HT-29 (cell line): ENCODE measurements at regions not wholly inside any gene's neighbourhood (a gene's known extent, or its start where the extent isn't known, plus 50 kb on each side); places are given as distances from the start of the nearest gene placed in this dataset.
"Not testable (repeated sequence)": the region's sequence is repeated elsewhere in the genome, so short reads cannot be mapped to it uniquely, and the experiment has no call there.

Source experiments
- DNase-seq: peaks from one replicate; pipeline ENCODE4 v3.0.0-alpha.2; 2015; ENCODE audit warnings: low spot score

- no peak for DNase-seq
These were observed 1419.4 kb downstream of the FSCB start for GRCh38 chr14:43087666-43088065.

DNA sequence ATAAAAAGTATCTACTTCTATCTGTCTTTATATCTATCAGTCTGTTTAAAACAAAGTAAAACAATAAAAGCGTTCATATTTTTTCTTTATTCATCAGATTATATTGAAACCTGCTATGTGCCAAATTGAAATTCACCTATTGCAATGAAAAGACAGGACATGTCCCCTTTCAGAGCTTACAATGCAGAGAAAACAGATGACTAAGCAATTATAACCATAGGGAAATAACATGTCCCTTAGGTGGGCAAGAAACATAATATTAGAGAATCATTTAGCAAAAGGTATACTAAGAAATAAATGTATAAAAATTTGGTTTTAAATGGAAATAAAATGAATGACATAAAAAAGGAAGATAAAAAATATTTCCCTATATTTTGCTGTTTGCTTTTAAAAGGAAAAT is 1421.3 kb downstream of the FSCB start:
- no peak for DNase-seq

GRCh38 chr14:43067372-43067771 is 1439.7 kb downstream of the FSCB start:
- not testable (repeated sequence) for DNase-seq

- no peak for DNase-seq
These were observed 1449.4 kb downstream of the LRFN5 start for GRCh38 chr14:43056106-43056505.

DNA sequence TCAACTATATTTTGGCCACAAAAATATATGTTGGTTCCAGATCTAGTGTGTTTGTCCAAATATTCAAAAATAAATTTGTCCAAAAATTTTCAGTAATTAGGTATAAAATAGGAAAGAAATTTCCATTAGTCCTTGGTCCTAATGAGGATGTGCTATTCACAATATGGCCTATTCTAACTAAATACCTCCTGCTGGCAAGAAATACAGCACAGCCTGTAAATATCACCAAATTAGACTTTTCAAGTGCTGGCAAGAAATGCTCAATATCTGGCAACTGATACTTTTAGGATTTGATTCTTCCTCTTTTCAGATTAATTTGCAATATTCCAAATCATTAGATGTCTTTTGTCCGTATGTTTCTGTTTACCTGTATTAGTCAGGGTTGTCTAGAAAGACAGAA is 1446.2 kb downstream of the LRFN5 start:
- DNase-seq, result no peak

- DNase-seq, result no peak
These were observed 1437.2 kb downstream of the LRFN5 start for GRCh38 chr14:43043850-43044249.

DNA sequence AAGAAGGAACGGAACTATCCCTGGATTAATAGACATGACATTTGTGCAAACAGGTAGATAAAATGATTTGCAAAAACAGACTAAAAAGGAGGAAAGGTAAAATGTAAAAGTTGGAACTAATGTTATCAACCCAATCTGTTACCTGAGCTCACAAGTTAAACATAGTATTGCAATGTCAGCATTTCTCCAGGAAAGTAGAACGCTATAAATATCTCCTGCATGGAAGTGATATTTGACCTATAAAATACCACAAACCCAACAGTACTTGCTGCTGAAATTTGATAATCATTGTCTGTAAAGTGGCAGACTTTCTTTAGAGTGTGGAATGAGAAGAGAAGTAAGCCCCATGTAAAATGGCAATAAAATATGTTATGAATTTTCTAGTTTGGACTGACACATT is 1435.7 kb downstream of the LRFN5 start:
- DNase-seq, result no peak

DNA sequence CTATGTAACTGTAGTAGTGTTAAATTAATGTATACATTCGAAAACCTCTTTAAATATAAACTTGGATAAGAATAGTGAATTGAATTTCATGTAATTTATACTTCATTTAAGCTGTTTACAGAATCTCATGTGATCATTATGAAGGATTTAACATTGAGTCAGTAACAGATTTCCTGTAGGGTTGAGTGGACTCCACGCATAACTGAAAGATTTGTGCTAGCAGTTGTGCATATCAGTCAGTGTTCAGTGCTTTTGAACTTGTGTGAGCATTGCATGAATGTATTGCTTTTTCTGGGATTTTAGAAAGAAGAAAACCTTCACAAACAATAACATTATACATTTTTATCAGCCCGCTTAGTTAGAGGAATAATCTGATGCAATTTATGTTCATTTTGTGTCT is 1435.3 kb downstream of the LRFN5 start:
- DNase-seq, result no peak

DNA sequence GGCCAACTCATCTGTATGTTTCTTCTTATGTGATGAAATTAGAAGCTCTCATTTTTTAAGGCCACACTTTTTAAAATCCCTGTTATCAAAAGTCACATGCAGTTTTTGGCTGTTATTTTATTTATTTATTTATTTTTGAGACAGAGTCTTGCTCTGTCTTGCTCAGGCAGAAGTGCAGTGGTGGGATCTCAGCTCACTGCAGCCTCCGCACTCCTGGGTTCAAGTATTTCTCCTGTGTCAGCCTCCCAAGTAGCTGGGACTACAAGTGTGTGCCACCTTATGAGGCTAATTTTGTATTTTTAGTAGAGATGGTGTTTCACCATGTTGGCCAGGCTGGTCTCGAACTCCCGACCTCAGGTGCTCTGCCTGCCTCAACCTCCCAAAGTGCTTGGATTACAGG is 1434.5 kb downstream of the LRFN5 start:
- DNase-seq, result no peak

DNA sequence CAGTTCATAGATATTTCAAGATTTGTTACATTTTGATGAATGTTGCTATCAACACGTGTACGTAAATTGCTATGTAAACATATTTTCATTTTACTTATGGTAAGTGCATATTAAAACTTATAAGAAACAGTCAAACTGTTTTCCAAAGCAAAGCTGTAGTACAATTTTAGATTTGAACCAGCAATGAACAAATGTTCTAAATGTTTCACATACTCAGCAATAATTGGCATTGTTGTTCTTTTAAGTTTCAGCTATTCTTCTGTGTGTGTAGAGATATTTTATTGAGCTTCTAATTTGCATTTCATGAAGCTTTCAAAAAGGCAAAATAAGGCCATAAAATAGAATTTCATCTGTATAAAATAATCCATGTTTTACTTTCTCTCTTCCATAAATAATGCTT is 1433.2 kb downstream of the LRFN5 start:
- DNase-seq, result no peak

DNA sequence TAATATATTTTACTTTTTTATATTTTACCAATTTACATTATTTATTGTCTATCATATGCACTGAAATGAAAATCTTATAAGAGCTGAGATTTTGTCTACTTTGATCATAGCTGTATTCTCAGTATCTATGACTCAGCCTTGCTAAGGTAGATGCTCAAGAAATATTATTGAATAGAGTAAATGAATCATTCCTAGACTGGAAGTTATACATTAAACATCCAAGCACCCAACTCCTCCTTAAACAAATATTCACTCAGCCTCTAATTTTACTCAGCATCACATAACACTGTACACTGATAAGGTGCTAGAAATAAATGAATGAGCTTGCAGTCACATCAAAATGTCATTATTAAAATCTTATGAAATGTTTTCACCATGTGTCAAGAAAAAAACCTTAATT is 1424.9 kb downstream of the LRFN5 start:
- DNase-seq, result peak; percentile 34

DNA sequence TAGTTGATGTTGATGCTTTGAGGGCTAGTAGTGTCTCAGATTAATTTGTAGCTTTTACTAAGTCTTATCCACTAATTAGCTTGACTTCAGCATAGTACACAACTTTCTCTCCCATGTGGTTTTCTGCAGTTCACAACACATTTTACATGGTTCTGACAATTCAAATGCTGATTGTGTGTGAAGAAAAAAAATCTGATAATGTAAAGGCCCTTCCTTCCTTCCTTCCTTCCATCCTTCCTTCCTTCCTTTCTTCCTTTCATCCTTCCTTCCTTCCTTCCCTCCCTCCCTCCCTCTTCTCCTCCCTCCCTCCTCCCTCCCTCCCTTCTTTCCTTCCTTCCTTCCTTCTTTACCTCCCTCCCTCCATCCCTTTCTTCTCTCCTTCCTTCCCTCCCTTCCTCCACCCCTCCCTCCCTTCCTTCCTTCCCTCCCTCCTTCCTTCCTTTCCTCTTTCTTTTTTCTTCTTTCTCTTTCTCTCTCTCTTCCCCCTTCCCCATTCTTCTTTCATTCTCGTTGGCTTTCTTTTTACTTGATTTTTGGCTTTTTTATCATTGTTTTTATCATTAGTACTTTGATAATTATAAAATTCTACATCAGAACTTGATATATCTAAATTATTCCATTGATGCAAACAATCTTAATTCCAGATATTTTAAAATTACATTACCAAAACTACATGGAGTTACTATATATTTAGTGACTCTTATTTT is 1415.6 kb downstream of the LRFN5 start:
- no peak for DNase-seq

DNA sequence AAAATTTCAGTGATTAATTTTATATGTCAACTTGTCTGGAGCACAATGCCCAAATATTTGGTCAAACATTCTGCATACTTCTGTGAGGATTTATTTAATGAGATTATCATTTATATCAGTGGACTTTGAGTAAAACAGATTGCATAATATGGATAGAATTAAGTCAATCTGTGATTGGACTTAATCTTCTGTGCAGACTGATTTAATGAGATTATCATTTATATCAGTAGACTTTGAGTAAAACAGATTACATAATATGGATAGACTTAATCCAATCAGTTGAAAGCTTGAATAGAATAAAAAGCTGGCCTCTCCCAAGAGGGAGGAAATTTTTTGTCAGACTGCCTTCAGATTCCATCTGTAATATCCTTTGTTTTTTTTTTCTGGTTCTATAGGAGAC is 1413.2 kb downstream of the LRFN5 start:
- no peak for DNase-seq

DNA sequence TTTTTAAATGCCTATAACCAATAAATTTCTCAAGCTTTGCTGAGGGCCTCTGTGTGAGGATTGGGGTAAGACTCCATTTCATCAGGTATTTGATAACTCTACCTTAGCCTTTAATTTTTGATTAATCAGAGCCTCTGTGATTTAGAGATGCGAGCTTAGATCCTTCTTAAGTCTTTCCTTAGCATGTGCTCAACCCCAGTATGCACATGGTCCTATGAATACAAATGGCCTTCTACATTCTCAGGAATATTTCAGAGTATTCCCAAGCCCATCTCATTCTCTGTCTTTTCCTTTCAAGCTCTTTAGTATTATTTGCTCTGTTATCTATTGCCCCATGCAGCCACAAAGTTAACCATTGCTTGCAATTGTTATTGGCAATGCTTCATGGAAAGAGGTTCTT is 1407.7 kb downstream of the LRFN5 start:
- DNase-seq, result no peak

GRCh38 chr14:43012817-43013216 is 1406.1 kb downstream of the LRFN5 start:
- no peak for DNase-seq

GRCh38 chr14:43005807-43006206 is 1399.1 kb downstream of the LRFN5 start:
- peak; percentile 24 for DNase-seq

GRCh38 chr14:43003845-43004244 is 1397.2 kb downstream of the LRFN5 start:
- no peak for DNase-seq

DNA sequence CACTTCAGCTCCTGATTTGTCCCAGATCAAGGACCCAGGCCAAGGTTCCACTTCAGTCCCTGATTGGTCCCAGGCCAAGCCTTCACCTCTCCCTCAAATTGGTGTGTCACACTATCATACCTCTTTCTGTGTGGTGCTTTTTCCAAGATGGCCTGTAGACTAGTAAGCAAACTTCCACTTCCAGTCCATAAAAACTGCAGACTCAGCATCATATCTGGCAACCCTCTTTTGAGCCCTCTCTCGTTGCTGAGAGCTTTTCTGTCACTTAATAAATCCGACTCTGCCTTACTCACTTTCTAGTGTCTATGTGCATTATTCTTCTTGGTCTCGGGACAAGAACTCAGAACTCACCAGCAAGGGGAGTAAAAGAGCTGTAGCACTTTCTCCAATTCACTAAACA is 1395.1 kb downstream of the LRFN5 start:
- DNase-seq, result no peak

GRCh38 chr14:42994051-42994736 is 1387.5 kb downstream of the LRFN5 start:
- no peak for DNase-seq

DNA sequence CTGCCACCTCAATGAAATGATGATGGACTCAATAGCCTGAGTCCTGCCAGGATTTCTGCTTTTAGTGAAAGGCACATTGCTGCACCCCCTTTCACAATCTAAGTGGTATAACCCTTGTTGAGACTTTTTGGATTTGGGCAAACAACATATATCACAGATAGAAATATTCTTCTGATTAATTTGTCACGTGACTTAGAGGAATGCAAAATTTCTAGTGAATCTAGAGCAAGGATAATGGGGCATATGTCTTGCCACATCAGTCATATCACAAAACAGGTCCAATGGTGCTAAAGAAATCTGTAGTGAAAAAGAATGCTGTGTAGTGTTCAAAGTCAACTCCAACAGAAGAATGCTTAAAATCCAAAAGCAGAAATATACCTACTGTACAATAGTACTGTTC is 1386.3 kb downstream of the LRFN5 start:
- DNase-seq, result no peak

DNA sequence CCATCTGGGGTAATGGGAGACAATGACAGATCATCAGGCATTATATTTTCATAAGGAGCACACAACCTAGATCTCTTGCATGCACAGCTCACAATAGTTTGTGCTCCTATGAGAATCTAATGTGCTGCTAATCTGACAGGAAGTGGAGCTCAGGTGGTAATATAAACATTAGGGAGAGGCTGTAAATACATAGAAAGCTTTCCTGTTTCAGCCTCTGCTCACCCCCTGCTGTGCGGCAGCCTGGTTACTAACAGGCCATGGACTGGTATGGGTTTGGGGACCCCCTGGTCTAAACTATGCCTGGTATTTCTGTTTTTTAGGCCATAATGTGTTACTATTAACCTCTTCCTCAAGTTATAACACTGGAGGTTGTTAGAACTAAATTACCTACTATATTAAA is 1373.7 kb downstream of the LRFN5 start:
- DNase-seq, result no peak

- DNase-seq, result not testable (repeated sequence)
These were observed 1366.5 kb downstream of the LRFN5 start for GRCh38 chr14:42973171-42973570.

DNA sequence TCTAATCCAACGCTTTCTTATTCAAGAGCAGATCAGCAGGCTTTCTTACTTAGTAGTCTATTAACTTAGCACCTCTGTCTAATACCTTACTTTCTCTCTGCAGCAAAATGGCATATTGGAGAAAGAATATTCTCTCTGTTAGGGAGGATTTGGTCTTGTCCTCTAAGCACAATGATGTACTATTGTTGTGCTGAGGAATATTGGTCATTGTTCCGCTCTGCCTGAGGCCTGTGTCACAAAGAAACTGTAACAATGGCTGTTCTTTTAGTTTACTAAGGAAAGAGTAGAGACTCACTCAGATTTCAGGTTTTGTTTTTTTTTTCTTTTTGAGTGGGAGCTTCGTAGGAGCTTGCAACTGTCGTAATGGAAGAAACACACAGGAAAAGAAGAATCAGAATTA is 1358.8 kb downstream of the LRFN5 start:
- no peak for DNase-seq

GRCh38 chr14:42961509-42961908 is 1354.8 kb downstream of the LRFN5 start:
- DNase-seq, result no peak
